ENCODE measurements at regions not wholly inside any gene's neighbourhood (a gene's known extent, or its start where the extent isn't known, plus 50 kb on each side); places are given as distances from the start of the nearest gene placed in this dataset.
"Not testable (repeated sequence)": the region's sequence is repeated elsewhere in the genome, so short reads cannot be mapped to it uniquely, and the experiment has no call there.

DNA sequence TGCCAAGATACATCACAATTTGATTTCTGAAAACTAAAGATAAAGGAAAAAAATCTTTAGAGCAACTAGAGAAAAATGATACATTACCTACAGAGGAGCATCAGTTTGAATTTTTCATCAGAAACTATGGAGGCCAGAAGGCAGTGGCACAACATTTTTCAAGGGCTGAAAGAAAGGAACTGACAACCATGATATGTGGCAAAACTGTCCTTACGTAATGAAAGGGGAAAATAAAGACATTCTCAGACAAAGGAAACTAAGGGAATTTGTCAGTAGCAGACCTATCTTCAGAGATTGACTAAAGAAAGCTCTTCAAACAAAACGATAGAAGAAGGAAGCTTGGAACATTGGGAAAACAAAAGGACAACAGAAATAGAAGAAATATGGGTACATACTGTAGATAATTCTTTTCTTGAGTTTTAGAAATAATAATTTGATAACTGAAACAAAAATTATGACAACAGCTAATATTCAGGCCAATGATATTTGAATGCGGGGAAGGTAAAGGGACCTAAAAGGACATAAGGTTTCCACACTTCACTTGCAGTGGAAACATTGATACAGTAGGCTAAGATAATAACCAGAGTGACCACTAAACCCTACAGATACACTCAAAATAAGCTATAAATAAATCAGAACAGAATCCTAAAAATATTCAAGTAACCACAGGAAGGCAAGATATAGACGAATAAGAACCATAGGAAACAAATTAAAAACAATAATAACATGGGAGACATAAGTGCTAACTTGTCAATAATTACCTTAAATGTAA lies 70.0 kb upstream of the NPAS2 start:
- no peak overlapping the region for H3K27ac ChIP-seq (ENCODE audit: low read depth in 1 of 2, low read length in 2 of 2)
- TF ChIP-seq TAF1 (conservative IDR thresholded peaks at IDR 0.05): no peak
- no peak for TF ChIP-seq HNF4A (conservative IDR thresholded peaks at IDR 0.05)
- TF ChIP-seq, protein P1, sequence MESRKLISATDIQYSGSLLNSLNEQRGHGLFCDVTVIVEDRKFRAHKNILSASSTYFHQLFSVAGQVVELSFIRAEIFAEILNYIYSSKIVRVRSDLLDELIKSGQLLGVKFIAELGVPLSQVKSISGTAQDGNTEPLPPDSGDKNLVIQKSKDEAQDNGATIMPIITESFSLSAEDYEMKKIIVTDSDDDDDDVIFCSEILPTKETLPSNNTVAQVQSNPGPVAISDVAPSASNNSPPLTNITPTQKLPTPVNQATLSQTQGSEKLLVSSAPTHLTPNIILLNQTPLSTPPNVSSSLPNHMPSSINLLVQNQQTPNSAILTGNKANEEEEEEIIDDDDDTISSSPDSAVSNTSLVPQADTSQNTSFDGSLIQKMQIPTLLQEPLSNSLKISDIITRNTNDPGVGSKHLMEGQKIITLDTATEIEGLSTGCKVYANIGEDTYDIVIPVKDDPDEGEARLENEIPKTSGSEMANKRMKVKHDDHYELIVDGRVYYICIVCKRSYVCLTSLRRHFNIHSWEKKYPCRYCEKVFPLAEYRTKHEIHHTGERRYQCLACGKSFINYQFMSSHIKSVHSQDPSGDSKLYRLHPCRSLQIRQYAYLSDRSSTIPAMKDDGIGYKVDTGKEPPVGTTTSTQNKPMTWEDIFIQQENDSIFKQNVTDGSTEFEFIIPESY (IDR thresholded peaks at IDR 0.05): no peak
- no peak for TF ChIP-seq CTCF (IDR thresholded peaks at IDR 0.05; ENCODE audit: low read depth, low read length, missing input control)
- TF ChIP-seq ATF3 (IDR thresholded peaks at IDR 0.05): no peak
- TF ChIP-seq FOXA1 (IDR thresholded peaks at IDR 0.05): no peak
- TF ChIP-seq FOXA2 (IDR thresholded peaks at IDR 0.05): no peak
- TF ChIP-seq SP1 (IDR thresholded peaks at IDR 0.05): no peak
- no peak for TF ChIP-seq GABPA (IDR thresholded peaks at IDR 0.05 in 1 of 2, conservative IDR thresholded peaks at IDR 0.05 in 1 of 2)
- H3K9ac ChIP-seq (ENCODE audit: low read depth in 1 of 2, low read length in 2 of 2): no peak overlapping the region
- no peak overlapping the region for H3K4me3 ChIP-seq (ENCODE audit: low read depth in 1 of 3, low read length in 3 of 3)
- peaks cover 2 to 34% (median 17%) of the 10 kb centered on the region in 4 donors for H3K4me1 ChIP-seq (ENCODE audit: control insufficient read depth in 4 of 4, insufficient read depth in 4 of 4, low read length in 3 of 4)
- DNase-seq (ENCODE audit: low spot score): no peak
- 89% methylated on average over 4 of the region's 4 CpGs for WGBS
- H3K36me3 ChIP-seq (ENCODE audit: control insufficient read depth in 4 of 4, insufficient read depth in 3 of 4, low read depth in 1 of 4, low read length in 3 of 4): no peaks in the 10 kb centered on the region
- H3K9me3 ChIP-seq (ENCODE audit: control insufficient read depth in 4 of 4, low read length in 3 of 4): no peaks in the 10 kb centered on the region
- no peaks in the 10 kb centered on the region for H3K27me3 ChIP-seq (ENCODE audit: control insufficient read depth in 4 of 4, insufficient read depth in 4 of 4, low read length in 3 of 4)

DNA sequence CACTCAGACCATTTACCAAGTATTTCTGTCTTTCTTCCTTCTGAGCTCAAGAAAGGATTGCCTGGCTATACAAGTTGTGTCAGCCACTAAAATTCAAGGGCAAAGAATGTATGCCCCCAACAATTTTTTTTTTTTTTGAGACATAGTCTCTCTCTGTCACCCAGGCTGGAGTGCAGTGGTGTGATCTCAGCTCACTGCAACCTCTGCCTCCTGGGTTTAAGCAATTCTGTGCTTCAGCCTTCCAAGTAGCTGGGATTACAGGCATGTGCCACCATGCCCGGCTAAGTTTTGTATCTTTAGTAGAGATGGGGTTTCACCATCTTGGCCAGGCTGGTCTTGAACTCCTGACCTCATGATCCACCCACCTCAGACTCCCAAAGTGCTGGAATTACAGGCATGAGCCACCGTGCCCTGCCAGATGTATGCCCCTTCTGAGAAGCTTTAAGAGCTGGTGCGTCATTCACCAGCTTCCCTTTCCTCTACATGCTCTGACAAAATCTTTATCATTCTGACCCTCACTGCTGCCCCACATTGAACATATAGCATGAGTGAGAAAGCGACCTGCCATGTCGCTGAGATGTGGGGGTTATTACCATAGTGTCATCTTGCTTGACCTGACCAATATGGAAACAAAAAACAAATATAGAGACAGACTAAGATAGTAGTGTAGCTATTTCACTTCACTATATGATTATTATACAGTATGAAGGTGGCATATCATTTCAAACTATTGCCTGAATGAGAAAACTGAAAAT lies 67.9 kb upstream of the NPAS2 start:
- WGBS: 84% methylated on average over 5 of the region's 5 CpGs
- not testable (repeated sequence) for H3K9ac ChIP-seq (ENCODE audit: low read depth in 1 of 2, low read length in 2 of 2); H3K27ac ChIP-seq (ENCODE audit: low read depth in 1 of 2, low read length in 2 of 2); H3K36me3 ChIP-seq (ENCODE audit: control insufficient read depth in 4 of 4, insufficient read depth in 3 of 4, low read depth in 1 of 4, low read length in 3 of 4); H3K27me3 ChIP-seq (ENCODE audit: control insufficient read depth in 4 of 4, insufficient read depth in 4 of 4, low read length in 3 of 4); DNase-seq (ENCODE audit: low spot score); H3K4me3 ChIP-seq (ENCODE audit: low read depth in 1 of 3, low read length in 3 of 3); H3K9me3 ChIP-seq (ENCODE audit: control insufficient read depth in 4 of 4, low read length in 3 of 4)
- peaks cover 0 to 23% (median 8%) of the 10 kb centered on the region in 4 donors for H3K4me1 ChIP-seq (ENCODE audit: control insufficient read depth in 4 of 4, insufficient read depth in 4 of 4, low read length in 3 of 4)

GRCh38 chr2:100752628-100753333 lies 67.2 kb upstream of the NPAS2 start:
- H3K27me3 ChIP-seq (ENCODE audit: control insufficient read depth in 4 of 4, insufficient read depth in 4 of 4, low read length in 3 of 4): no peaks in the 10 kb centered on the region
- H3K9ac ChIP-seq (ENCODE audit: low read depth in 1 of 2, low read length in 2 of 2): no peak overlapping the region
- peaks cover 0 to 23% (median 8%) of the 10 kb centered on the region in 4 donors for H3K4me1 ChIP-seq (ENCODE audit: control insufficient read depth in 4 of 4, insufficient read depth in 4 of 4, low read length in 3 of 4)
- H3K4me3 ChIP-seq (ENCODE audit: low read depth in 1 of 3, low read length in 3 of 3): no peak overlapping the region
- H3K36me3 ChIP-seq (ENCODE audit: control insufficient read depth in 4 of 4, insufficient read depth in 3 of 4, low read depth in 1 of 4, low read length in 3 of 4): no peaks in the 10 kb centered on the region
- no peaks in the 10 kb centered on the region for H3K9me3 ChIP-seq (ENCODE audit: control insufficient read depth in 4 of 4, low read length in 3 of 4)
- TF ChIP-seq RAD21 (IDR thresholded peaks at IDR 0.05) (peak in 1 of 2 donors; percentile 25), RXRA (IDR thresholded peaks at IDR 0.05) (peak in 1 of 2 donors; percentile 62), JUND (IDR thresholded peaks at IDR 0.05) (peak in 1 of 2 donors; percentile 75), HNF4A (conservative IDR thresholded peaks at IDR 0.05) (peak in 1 of 2 donors; percentile 53), SP1 (IDR thresholded peaks at IDR 0.05) (no peak), TAF1 (conservative IDR thresholded peaks at IDR 0.05) (no peak)
- DNase-seq (ENCODE audit: low spot score): no peak
- no peak overlapping the region for H3K27ac ChIP-seq (ENCODE audit: low read depth in 1 of 2, low read length in 2 of 2)
- WGBS: 26% methylated on average over 2 of the region's 2 CpGs
